Inflammatory macrophage treated with lipopolysaccharide for 4 hours (primary cell): ENCODE measurements at regions not wholly inside any gene's neighbourhood (a gene's known extent, or its start where the extent isn't known, plus 50 kb on each side); places are given as distances from the start of the nearest gene placed in this dataset.
"Not testable (repeated sequence)": the region's sequence is repeated elsewhere in the genome, so short reads cannot be mapped to it uniquely, and the experiment has no call there.

ENCODE experiments used
- DNase-seq: peaks from one replicate; pipeline ENCODE4 v3.0.0-alpha.2; 2020

DNA sequence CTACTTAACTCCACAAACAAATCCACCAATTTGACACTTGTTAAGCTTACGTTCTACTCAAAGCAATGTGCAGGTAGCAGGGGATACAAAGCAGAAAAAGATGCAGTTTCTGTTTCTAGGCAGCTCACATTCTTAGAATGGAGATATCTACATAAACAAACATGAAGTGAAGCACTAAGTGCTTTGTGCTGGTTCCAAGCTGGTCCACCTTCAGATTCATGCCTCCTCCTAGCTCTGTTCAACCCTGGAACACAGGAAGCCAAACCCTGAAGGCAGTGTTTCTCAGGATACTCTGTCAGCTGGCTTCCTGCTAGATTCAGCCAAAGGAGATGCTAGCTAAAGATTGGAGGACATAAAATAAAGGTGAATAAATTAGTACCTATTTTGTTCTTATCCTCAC lies 55.3 kb upstream of the NOL4 start:
- DNase-seq, result no peak

DNA sequence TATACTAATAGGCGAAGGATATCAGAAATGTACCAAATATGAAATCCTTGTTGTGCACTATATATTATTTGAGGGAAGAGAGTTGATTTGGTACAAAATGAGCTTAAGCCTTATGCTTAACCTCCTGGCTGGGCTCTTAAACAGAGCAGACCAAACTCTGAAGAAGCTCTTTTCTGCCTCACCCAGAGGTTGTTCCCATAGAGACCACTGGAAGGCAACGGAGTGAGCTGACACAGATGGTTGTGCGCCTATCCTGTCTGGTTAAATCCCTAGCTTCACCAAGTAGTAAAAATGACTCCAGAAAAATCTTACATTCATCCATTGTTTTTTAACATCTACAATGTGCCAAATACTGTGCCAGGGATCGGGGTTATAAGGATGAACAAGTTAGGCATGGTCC lies 55.9 kb upstream of the NOL4 start:
- no peak for DNase-seq

DNA sequence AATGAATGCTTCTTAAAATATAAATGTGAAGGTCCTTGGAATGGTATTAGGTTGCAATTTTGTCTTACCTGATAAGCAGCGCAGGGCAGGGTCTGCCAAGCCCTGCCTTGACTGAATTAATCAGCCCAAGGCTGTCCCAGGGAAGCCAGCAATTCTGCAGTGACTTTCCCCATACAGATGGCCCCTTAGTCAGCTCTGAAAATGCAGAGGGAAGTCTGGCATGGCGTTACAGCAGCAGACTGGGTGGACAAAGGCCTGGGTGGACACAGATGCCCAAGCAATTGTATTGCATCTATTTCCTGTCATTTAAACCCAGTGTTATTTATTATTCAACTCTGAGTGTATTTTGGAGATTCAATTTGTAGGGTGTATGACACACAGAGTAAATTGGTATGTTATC lies 56.6 kb upstream of the NOL4 start:
- no peak for DNase-seq

DNA sequence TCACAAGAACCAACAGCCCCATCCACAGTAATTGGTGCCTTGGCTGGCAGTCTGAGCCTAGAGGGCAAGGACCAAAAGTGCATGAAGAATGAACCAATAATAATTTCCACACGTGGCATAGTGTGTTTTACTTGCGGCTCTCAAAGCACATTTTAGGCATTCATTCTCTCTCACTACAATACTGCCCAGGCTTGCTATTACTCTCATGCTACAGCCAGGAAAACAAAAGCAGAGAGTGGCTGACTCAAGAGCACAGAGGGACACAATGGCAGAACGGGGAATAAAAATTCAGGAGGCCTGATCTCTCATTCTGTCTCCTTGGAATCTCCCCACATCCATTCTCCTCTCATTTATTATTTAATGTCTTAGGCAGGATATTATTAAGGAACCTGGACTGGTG lies 57.0 kb upstream of the NOL4 start:
- no peak for DNase-seq

DNA sequence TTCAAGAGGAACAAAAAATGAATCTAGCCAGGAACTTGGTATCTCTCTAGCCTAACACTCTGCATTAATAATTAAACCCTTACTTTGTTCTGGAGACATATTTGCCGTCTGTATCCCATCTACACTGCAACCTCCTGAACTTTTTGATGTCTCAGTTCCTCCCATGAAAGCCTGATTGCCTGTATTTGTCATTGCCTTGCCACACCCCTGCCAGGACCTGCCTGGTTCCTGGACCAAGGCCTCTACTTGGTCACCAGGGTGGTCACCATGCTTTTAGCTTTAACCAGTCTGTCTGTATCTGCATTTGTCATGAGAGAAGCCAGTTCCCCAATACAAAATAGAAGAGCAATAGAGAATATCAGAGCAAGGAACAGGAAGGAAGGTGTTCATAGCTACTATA lies 58.8 kb upstream of the NOL4 start:
- DNase-seq, result no peak

DNA sequence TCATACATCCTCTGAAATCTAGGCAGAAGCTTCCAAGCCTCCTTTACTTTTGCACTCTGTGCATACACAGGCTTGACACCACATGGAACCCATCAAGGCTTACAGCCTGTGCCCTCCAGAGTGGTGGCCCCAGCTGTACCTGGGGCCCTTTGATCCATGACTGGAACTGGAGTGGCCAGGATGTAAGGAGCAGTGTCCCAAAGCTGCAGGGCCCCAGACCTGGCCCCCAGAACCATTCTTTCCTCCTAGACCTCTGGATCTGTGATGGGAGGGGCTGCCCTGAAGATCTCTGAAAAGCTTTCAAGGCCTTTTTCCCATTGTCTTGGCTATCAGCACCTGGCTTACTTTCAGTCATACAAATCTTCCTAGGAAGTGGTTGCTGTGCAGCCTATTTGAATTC lies 63.1 kb upstream of the NOL4 start:
- no peak for DNase-seq

DNA sequence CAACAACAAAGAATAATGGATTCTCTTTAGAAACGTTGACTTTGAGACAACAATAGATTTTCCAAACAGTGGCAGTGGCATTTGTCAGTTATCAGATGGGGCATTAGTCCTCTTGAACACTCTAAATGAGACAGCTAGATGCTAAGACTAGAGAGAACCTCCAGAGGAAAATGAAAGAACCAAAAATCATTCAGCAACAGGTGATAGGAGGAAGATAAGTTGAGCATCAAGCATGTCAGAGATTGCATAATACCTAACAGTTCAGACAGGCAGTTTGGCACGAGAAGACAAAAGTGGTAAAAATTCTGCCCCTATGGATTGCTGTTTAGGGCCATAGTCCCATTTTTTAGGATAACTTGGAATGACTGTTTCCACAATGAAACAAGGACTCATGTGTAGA lies 67.9 kb upstream of the NOL4 start:
- DNase-seq, result no peak

DNA sequence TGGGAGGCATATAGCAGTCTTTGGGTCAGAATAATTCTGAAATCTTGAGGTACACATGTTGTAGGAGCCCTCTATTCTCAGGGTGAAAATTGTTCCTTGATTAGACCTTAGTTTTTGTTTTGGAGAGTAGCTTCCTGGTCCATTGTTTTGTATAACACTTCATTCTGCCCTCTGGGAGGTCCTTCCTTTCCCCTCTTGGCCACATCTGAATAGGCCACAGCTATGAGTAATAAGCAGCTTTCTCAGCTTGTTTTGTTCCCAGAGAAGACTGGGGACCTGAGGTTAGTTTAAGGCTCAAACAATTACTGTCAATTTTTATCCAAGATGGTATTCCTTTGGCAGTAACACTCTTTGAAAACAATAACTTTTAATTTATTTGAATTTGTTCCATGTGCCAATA lies 72.6 kb upstream of the NOL4 start:
- DNase-seq, result no peak

DNA sequence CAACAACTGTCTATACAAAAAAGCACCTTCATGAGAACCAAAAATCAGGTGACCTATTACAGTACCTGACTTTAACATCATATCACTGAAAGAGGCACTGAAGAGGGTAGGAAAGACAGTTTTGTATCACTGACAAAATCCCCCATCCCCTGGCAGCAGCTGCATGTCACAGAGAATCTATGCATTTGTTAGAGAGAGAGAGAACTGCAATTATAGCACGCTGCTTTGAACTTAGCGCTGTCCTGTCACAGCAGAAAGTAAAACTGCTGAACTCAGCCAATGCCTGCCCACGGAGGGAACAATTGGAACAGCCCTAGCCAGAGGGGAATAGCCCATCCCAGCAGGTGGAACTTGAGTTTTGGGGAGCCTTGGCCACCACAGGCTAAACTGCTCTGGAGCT lies 75.1 kb upstream of the NOL4 start:
- DNase-seq, result no peak

DNA sequence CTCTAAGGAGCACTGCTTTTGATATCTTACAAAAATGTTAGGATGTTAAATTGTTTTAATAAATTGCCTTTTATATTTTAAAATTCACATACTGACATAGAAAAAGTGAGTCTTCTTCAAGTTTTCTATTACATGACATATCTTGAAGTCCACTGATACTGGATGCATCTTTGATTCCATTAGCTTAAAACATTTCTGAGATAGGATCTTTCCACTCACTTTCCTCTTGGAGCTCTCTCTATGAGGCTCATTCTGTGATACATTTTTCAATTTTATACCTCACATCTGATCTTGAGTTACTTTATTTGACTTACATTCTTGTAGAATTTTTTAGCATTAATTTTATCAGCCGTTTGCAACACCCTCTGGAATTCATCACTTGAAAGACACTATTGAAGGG lies 86.8 kb upstream of the NOL4 start:
- DNase-seq, result no peak

DNA sequence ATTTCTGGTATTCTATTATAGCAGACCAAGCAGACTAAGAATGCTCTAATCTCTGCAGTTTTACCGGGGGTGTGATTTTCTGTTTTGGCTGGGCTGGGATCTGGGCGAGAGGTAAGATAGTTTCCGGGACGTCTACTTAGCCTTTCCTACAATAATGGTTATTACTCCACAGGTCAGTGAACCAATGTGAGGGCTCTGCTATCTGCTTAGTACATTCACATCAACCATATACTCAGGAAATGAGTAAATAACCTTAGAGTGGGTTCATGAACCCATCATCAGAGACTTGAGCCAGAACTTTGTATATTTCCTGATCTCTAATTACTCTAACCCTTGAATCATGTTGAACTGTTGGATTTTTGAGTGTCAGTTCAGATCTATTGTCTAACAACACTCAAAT lies 90.1 kb upstream of the NOL4 start:
- no peak for DNase-seq

DNA sequence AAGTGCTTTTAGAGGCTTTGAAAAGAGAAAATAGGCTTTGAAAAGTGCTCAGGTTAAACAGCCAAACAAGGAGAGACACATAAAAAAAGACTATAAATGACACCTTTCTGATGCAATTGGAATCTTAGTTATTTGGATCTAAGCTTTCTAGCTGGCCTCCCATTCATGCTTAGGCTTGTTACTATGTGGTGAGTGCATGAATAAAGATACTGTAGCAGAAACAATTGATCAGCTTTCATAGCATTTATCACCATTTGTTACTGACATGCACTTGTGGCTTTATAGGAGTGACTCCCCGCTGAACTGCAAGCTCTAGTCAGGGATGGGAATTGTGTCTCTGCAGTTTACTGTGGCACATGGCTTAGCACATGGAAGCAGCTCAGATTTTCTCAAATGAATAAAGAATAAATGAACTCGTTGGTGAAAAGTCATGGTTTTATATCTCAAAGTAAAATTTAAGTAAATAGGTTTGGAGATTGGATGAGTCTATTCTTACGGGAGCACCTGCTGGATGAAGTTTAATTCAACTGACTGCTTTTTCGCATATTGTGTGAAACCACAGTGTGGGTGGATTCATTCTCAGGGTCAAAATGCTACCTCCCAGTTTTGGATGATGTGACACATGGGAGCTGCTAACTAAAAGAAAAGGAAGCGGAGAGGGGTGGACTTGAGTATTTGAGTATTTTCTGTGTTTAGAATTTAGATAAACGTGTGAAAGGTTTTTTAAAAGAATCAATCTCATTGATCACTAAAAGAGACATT lies 91.1 kb upstream of the NOL4 start:
- DNase-seq, result no peak

DNA sequence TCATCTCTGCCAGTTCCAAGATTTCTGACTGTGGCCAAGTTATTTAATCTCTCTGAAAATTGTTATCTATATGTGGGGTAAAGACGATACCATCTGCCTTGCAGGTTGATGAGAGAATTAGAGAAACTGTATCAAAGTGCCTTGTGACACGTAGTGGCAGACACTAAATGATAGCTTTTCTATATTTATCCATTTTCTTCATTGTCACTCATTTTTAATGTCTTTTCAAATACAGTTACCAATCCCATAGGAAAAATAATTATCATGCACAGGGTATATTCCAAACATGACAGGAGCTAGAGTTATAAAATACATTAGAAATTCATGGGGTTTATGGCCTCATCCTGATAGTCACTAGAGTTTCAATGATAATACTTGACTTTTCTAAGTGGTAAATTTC lies 95.6 kb upstream of the NOL4 start:
- DNase-seq, result no peak

DNA sequence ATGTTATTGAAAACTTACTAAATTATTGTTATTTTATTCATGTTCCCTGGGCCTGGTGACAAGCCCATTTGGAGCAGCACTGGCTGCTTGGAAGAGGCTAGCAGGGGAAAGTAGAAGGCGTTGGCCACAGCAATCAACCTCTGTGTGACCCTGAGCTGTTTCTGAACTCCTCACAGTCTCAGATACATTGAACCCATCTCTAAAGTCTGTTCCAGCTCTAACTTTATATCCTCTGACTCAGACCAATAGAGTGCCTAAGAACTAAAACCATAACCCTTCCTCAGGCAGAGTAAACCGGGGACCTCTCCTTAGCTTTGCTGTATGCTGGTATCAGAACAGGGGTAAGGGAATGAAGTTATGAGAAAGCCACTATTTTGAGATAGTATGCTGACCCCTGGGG lies 96.4 kb upstream of the NOL4 start:
- DNase-seq, result no peak

DNA sequence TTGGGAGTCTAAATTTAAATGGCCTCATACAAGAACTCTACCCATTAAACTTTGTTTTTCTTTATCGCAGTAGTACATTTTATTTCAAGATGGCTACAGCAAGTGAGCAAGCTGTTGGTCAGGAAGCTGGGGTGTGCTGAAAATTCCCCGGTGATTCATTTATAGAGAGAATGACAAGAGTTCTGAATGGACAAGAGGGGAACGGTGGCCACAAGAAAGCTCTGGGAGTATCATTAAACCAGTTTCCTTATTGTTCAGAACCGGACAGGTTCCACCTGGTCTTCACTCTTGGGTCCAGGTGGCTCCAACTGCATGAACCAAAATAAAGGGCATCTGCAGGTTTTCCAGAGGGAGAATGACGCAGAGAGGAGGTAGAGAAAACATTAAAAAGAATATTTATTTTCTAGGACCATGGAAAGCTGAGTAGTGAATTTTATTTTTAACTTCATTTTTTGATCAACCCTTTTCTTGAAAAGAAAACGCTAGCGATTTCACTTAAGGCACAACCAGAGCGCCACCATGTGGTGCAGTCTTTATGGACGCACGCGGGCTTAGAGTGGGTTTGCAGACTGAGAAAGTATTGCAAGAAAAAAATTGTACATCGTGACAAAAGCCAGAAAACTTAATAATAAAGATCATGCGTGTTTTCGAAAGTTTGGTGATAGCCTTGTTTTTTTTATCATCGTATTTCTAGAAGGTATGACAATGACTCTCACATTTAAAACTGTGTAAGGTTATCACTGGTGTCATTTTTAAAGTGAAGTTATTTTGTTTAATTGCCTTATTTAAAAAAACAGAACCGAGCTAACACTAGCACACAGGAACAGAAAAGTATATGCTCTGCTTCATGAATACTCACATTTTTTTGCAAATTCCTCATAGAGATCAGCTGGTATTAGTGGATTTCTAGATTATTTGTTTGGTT lies 97.9 kb upstream of the NOL4 start:
- DNase-seq, result peak; percentile 12

DNA sequence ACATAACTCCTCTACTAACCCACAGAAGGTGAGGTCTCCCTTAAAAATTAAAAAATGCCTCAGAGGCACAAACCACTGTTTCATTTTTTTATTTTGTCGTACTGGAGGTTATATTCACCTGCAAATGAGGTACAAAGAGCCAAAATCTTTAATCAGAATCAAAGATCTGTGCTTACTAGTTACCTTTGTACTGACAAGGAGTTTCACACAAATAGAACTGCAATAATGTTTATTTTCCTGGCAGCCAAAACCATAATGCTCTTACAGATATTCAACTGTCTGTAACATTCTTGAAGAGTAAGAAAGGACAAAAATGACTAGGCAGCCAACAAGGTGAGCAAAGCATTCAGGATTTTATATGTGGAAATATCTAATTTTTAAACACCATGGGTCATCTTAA lies 105.1 kb upstream of the NOL4 start:
- no peak for DNase-seq

DNA sequence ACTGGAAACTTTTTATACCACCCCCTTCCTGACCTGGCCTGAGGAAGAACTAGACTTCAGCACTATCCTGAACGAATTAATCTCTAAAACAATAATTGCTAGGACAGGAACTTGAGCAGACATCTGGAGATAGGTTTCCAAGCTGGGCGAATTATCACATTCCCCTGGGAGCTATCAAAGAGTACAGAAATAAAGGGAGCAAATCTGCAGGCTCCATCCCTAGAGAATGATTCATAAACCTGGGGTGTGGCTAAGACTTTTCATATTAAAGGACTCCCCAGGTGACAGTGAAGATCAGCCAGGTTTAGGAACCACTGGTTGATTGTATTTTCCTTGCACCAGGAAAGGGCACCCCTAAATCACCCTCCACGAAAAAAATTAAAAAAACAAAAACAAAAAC lies 105.6 kb upstream of the NOL4 start:
- no peak for DNase-seq

DNA sequence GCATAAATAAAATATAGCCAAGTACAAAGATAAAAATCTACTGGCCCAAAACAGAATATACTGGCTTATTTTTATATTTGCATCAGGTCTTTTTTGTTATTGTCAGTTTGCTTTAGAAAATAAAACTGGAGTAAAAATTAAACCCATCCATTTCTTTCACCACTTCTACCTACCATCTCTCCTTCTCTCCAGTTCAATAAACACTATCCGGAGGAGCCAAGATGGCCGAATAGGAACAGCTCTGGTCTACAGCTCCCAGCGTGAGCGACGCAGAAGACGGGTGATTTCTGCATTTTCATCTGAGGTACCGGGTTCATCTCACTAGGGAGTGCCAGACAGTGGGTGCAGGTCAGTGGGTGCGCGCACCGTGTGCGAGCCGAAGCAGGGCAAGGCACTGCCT lies 106.2 kb upstream of the NOL4 start:
- DNase-seq, result not testable (repeated sequence)

DNA sequence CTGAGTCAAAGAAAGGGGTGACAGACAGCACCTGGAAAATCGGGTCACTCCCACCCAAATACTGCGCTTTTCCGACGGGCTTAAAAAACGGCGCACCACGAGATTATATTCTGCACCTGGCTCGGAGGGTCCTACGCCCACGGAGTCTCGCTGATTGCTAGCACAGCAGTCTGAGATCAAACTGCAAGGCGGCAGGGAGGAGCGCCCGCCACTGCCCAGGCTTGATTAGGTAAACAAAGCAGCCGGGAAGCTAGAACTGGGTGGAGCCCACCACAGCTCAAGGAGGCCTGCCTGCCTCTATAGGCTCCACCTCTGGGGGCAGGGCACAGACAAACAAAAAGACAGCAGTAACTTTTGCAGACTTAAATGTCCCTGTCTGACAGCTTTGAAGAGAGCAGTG lies 106.6 kb upstream of the NOL4 start:
- DNase-seq, result not testable (repeated sequence)

DNA sequence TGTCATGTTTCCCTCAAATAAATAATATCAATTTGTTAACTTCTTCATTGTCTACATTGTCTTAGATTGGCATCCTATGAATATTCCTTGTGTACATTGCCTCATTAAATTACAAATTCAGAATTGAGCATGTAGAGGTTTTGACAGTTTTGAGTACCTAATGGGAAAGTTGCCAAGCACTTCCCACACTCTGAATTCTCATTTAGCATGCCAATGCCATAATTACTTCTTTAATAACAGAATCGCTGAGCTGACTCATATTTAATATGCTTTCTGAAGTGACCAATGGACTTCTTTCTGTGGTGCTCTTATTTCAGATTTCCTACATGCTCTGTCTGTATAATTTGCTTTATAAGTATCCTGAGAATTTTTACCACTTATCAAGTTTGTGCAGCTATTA lies 114.4 kb upstream of the NOL4 start:
- DNase-seq, result no peak

DNA sequence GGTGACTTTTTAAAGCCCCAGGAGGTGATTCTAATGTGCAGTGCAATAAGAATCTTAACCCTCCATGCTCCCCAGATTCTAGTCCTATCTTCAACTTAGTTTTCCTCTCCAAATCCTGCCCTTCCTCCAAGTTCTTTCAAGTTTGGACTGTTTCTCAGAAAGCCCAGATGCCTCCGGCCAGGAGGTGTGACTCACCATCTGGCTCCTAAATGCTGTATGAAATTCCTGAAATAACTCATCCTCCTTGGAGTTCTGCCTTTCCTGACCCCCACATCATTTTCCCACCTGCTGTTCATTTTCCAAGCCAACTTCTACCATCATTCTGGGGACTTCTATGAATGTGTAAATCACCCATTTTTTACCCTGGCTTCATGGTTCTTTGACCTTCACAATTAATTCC lies 118.2 kb upstream of the NOL4 start:
- DNase-seq, result no peak

DNA sequence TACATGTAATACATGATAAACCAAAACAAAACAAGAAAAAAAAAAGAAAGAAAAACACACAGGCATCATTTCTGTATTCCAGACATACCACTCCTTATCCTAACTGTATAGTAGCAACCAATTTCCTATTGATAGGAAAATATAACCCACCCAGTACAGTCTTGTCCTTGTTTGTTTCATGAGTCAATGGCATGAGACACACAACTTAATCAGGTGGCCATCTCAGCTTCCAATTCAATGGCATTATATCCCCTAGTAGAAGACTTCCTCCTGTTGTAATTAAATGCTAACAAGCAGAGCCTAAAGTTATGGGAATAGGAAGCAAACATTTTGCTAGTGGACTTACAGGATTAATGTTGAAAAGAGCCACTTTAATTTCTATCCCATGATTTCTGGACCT lies 121.0 kb upstream of the NOL4 start:
- DNase-seq, result no peak

DNA sequence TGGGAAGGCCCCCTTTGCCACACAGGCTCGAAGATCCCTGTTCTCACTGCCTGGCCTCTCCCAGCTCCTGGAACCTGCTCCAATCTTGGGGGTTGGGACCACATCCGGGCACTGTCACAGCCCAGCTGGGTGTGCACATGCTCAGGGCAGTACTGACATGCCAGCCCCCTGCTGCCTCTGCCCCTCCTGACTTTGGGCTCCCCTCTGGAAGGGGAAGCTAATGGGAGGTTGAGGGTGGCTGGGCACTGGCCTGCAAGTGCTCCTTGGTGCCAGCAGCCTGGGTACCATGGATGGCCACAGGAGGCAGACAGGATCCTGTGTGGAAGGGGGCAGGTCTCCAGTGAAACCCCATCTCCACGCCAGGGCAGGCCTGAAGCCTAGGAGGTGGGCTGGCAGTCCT lies 126.1 kb upstream of the NOL4 start:
- no peak for DNase-seq

DNA sequence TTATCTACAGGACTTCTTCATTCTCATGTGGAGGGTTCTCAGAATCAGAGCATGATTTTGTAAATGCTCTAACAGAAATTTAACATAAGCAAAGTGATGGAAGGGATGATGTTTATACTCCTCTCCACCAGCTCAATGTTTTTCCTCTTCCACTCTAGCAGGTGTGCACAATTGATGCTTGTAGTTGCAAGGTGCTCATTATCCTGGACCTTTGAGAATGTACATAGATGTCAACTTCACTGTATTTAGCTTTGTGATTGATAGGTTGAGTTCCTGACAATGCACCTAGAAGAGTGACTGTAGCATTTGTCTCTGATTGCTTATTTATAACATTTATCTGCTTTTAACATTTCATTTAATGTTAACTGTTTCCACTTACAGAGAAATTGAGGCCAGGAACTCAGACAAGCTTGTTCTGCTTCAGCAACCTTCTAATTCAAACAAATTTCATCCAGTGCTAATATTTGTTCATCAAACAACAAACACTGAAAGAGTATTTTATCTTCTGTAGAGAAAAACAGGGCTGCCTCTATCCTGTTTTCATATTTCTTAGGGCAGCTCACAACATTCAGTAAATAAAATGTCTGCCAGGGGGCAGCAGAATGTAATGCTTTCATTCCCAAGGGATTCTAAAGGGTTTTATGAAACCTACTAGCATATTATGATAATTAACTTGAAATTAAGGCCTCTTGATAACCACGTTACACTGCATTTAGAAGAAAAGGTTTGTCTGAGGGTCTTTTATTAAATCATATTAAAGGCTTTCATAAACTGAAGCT lies 127.9 kb upstream of the NOL4 start:
- no peak for DNase-seq
